Vagina (tissue), 2 donors: ENCODE measurements at regions not wholly inside any gene's neighbourhood (a gene's known extent, or its start where the extent isn't known, plus 50 kb on each side); places are given as distances from the start of the nearest gene placed in this dataset.

Experiments
- POLR2A ChIP-seq, 2 donors: fragments of 450-650 bp; IDR thresholded peaks; one replicate each; pipeline ENCODE4 v1.6.1; 2017; ENCODE audit warnings: antibody characterized with exemption in 2 of 2, mild to moderate bottlenecking in 2 of 2, moderate library complexity in 2 of 2
- TF ChIP-seq, protein P1 (sequence below), 3 experiments: fragments of 450-650 bp in 2 of 3; fragments of 200-600 bp in 1 of 3; sonication (generic) in 1 of 3; IDR thresholded peaks; one replicate each; pipeline ENCODE4 v1.5.1; 2017 to 2019; ENCODE audit warnings: antibody characterized with exemption in 3 of 3, mild to moderate bottlenecking in 2 of 3, moderate library complexity in 2 of 3

DNA sequence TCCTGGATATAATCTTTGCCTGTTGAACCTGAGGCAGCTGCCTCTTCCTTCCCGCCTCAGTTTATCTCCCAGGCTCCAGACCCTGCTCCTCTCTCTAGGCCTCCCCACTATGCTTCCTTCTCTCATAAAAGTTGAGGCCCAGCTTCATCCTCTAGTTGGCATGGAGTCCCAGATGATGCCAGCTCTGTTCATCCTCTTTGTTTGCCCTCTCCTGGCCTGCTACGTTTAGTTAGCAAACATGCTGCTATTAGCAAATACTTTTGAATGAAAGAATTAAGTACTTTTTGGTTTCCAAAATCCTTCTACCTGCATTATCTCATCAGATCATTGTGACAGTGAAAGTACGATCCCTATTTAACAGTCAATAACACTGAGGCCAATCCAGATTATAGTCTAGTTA lies 472.5 kb downstream of the COG6 start:
- no peak for TF ChIP-seq POLR2A (IDR thresholded peaks at IDR 0.05)
- TF ChIP-seq, protein P1, sequence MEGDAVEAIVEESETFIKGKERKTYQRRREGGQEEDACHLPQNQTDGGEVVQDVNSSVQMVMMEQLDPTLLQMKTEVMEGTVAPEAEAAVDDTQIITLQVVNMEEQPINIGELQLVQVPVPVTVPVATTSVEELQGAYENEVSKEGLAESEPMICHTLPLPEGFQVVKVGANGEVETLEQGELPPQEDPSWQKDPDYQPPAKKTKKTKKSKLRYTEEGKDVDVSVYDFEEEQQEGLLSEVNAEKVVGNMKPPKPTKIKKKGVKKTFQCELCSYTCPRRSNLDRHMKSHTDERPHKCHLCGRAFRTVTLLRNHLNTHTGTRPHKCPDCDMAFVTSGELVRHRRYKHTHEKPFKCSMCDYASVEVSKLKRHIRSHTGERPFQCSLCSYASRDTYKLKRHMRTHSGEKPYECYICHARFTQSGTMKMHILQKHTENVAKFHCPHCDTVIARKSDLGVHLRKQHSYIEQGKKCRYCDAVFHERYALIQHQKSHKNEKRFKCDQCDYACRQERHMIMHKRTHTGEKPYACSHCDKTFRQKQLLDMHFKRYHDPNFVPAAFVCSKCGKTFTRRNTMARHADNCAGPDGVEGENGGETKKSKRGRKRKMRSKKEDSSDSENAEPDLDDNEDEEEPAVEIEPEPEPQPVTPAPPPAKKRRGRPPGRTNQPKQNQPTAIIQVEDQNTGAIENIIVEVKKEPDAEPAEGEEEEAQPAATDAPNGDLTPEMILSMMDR (IDR thresholded peaks at IDR 0.05): no peak
